Suprapubic skin (tissue), 4 donors: ENCODE measurements at regions not wholly inside any gene's neighbourhood (a gene's known extent, or its start where the extent isn't known, plus 50 kb on each side); places are given as distances from the start of the nearest gene placed in this dataset.

Experiments
- DNase-seq, 2 donors: peaks; one replicate each; pipeline ENCODE4 v3.0.0-alpha.2; 2019; ENCODE audit warnings: low spot score in 2 of 2
- H3K27ac ChIP-seq: fragments of 200-600 bp; sonication (generic); one replicate; pipeline ENCODE4 v1.5.1; 2019
- H3K27me3 ChIP-seq: fragments of 200-600 bp; sonication (generic); one replicate; pipeline ENCODE4 v1.5.1; 2019
- H3K36me3 ChIP-seq: fragments of 200-600 bp; sonication (generic); one replicate; pipeline ENCODE4 v1.5.1; 2019
- H3K4me1 ChIP-seq: fragments of 200-600 bp; sonication (generic); one replicate; pipeline ENCODE4 v1.5.1; 2019
- H3K4me3 ChIP-seq: fragments of 200-600 bp; sonication (generic); one replicate; pipeline ENCODE4 v1.5.1; 2019; ENCODE audit warnings: mild to moderate bottlenecking
- H3K9me3 ChIP-seq: fragments of 200-600 bp; sonication (generic); one replicate; pipeline ENCODE4 v1.5.1; 2019
- EP300 ChIP-seq: sonication (generic); formaldehyde crosslinking; IDR thresholded peaks from one replicate; pipeline ENCODE4 v1.6.1; 2017; ENCODE audit warnings: antibody characterized with exemption
- POLR2A ChIP-seq, 2 donors: fragments of 450-650 bp; IDR thresholded peaks; one replicate each; pipeline ENCODE4 v1.6.1; 2017; ENCODE audit warnings: antibody characterized with exemption in 2 of 2, mild to moderate bottlenecking in 2 of 2, moderate library complexity in 2 of 2
- POLR2AphosphoS5 ChIP-seq, 3 donors: sonication (generic); formaldehyde crosslinking; IDR thresholded peaks; one replicate each; pipeline ENCODE4 v1.6.1; 2017; ENCODE audit warnings: antibody characterized with exemption in 3 of 3
- WGBS: methylation state at CpG from one replicate; pipeline ENCODE4 v1.1.5; 2018; 5-methylcytosine and 5-hydroxymethylcytosine counted together
- TF ChIP-seq, protein P1 (sequence below), 2 donors: fragments of 200-600 bp in 1 of 2; fragments of 450-650 bp in 1 of 2; sonication (generic) in 1 of 2; IDR thresholded peaks; one replicate each; pipeline ENCODE4 v1.5.1; 2016 to 2019; ENCODE audit warnings: antibody characterized with exemption in 2 of 2, mild to moderate bottlenecking in 1 of 2, moderate library complexity in 1 of 2

DNA sequence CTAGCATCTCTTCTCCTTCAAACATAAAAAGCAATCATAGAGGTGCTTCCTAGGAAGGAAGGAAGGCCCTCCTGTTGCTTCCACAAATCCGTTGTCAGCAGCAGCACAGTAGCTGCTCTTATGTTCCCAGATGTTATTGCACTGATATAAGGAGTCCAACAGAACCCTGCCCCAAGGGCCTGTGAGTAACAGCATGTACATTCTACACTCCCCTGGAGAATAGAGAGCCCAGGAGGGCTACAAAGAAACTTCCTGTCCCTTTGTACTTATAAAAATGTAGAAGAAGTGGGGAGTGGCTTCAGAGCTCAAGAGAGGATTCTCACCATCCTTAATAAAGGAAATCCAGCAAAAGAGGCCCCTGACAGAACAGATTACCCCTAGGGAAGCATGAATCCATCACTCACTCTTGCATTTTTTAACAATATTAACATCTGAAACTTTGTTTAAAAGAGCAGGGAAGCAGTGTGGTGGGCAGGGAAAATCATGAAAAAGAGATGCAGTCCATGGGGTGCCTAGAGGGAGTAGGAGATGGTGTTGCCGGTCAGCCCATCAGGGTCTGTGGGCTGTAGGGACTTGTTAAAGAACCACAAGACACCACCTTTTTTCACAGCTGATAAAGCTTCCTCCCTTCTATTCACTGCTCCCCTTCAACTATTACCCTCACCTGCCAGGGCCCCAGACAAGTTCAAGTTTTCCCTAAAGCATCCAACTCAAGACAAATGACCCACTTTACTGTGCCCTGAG lies 104.5 kb upstream of the ADGRF1 start:
- no peak for TF ChIP-seq EP300
- no peak for TF ChIP-seq POLR2A (IDR thresholded peaks at IDR 0.05)
- TF ChIP-seq POLR2AphosphoS5 (IDR thresholded peaks at IDR 0.05) = no peak
- TF ChIP-seq, protein P1, sequence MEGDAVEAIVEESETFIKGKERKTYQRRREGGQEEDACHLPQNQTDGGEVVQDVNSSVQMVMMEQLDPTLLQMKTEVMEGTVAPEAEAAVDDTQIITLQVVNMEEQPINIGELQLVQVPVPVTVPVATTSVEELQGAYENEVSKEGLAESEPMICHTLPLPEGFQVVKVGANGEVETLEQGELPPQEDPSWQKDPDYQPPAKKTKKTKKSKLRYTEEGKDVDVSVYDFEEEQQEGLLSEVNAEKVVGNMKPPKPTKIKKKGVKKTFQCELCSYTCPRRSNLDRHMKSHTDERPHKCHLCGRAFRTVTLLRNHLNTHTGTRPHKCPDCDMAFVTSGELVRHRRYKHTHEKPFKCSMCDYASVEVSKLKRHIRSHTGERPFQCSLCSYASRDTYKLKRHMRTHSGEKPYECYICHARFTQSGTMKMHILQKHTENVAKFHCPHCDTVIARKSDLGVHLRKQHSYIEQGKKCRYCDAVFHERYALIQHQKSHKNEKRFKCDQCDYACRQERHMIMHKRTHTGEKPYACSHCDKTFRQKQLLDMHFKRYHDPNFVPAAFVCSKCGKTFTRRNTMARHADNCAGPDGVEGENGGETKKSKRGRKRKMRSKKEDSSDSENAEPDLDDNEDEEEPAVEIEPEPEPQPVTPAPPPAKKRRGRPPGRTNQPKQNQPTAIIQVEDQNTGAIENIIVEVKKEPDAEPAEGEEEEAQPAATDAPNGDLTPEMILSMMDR (IDR thresholded peaks at IDR 0.05) = no peak
- no peaks in the 10 kb centered on the region for H3K27me3 ChIP-seq
- no peak overlapping the region for H3K4me3 ChIP-seq
- H3K4me1 ChIP-seq = no peaks in the 10 kb centered on the region
- no peak overlapping the region for H3K27ac ChIP-seq
- 58% methylated on average over 2 of the region's 2 CpGs for WGBS
- no peak for DNase-seq
- H3K9me3 ChIP-seq = no peaks in the 10 kb centered on the region
- H3K36me3 ChIP-seq = no peaks in the 10 kb centered on the region

DNA sequence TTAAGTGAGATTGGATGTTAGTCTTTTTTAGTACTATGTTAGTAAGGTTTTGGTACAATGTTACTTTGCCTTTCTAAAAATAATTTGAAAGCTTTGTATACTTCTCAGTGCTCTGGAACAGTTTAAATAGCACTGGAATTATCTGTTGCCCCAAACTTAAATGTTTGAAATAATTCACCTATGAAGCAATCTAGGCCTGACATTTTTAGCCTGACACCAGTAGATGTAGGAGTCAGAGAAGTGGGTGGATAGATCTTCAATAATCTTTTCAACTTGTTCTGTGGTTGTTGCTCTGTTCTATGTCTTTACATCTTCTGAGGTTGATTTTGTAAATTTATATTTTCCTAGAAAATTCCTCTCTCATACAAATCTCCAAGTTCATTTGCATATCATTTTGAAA lies 103.1 kb upstream of the ADGRF1 start:
- Histone ChIP-seq H3K9me3 (no peaks in the 10 kb centered on the region), H3K27me3 (no peaks in the 10 kb centered on the region), H3K4me3 (no peak overlapping the region), H3K27ac (no peak overlapping the region), H3K36me3 (no peaks in the 10 kb centered on the region), H3K4me1 (no peaks in the 10 kb centered on the region)
- TF ChIP-seq, protein P1 (IDR thresholded peaks at IDR 0.05) = no peak
- TF ChIP-seq EP300 (no peak), POLR2AphosphoS5 (IDR thresholded peaks at IDR 0.05) (no peak), POLR2A (IDR thresholded peaks at IDR 0.05) (no peak)
- DNase-seq = no peak

DNA sequence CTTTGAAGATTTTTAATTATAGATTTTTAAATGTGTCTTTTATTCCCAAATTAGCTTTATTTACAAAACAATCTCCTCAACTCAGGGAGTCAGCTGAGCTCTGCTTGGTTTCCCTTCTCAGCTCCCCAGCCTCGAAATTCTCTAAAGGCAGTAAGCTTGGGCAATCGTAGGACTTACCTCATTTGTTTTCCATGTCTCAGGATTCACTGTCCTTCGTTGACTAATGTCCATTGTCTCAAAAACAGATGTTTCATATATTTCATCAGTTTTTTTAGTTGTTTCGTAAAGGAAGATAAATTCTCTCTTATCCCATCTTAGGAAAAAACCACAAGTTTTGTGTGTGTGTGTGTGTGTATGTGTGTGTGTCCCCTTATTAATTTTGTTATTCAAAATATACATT lies 102.2 kb upstream of the ADGRF1 start:
- DNase-seq = no peak
- Histone ChIP-seq H3K4me1 (no peaks in the 10 kb centered on the region), H3K36me3 (no peaks in the 10 kb centered on the region), H3K27me3 (no peaks in the 10 kb centered on the region), H3K4me3 (no peak overlapping the region), H3K27ac (no peak overlapping the region), H3K9me3 (no peaks in the 10 kb centered on the region)
- 62% methylated on average over 4 of the region's 4 CpGs for WGBS
- TF ChIP-seq, protein P1 (IDR thresholded peaks at IDR 0.05) = no peak
- TF ChIP-seq POLR2AphosphoS5 (IDR thresholded peaks at IDR 0.05) = peak in 1 of 3 donors; percentile 29

DNA sequence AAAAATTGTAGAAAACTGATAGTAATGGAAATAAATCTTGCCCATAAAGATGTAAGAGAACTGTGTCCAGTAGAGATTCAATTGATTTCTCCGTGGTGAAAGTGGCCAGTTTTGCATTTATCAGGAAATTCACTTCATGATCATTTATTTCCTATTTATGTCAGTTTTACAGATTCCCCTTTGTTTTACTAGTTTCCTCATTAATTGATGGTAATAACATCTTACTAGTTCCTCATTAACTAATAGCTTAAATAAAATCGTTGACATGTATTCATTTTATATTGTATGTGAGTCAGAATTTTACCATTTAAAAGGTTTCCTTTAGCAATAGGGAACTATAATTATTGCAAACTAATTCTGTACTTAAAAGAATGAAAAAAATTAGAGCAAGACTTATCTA lies 99.8 kb upstream of the ADGRF1 start:
- 81% methylated on average over 2 of the region's 2 CpGs for WGBS

DNA sequence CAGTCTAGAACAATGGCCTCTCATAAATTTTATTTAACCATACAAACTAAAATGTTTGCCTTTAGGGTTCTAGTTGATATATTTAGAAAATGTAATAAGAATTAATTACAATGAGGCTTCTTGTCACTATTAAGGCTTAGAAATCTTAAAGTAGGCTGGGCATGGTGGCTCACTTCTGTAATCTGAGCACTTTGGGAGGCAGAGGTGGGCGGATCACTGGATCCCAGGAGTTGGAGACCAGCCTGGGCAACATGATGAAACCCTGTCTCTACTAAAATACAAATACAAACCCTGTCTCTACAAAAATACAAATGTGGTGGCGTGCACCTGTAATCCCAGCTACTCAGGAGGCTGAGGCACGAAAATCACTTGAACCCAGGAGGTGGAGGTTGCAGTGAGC lies 99.0 kb upstream of the ADGRF1 start:
- DNase-seq = no peak
- TF ChIP-seq POLR2AphosphoS5 (IDR thresholded peaks at IDR 0.05) = no peak
- TF ChIP-seq, protein P1 (IDR thresholded peaks at IDR 0.05) = no peak
- TF ChIP-seq EP300 = no peak
- TF ChIP-seq POLR2A (IDR thresholded peaks at IDR 0.05) = no peak
- Histone ChIP-seq H3K4me1 (no peaks in the 10 kb centered on the region), H3K27me3 (no peaks in the 10 kb centered on the region), H3K9me3 (no peaks in the 10 kb centered on the region), H3K27ac (no peak overlapping the region), H3K4me3 (no peak overlapping the region), H3K36me3 (no peaks in the 10 kb centered on the region)
- 89% methylated on average over 3 of the region's 3 CpGs for WGBS

More for the DNA sequence above, 99.8 kb upstream of the ADGRF1 start:
- H3K36me3 ChIP-seq = no peaks in the 10 kb centered on the region
- DNase-seq = no peak
- H3K4me3 ChIP-seq = no peak overlapping the region
- TF ChIP-seq, protein P1 (IDR thresholded peaks at IDR 0.05) = no peak
- TF ChIP-seq EP300 (no peak), POLR2AphosphoS5 (IDR thresholded peaks at IDR 0.05) (no peak), POLR2A (IDR thresholded peaks at IDR 0.05) (no peak)
- no peaks in the 10 kb centered on the region for H3K9me3 ChIP-seq
- no peak overlapping the region for H3K27ac ChIP-seq
- H3K4me1 ChIP-seq = no peaks in the 10 kb centered on the region
- no peaks in the 10 kb centered on the region for H3K27me3 ChIP-seq
